Stomach (tissue), 8 donors: ENCODE measurements at regions not wholly inside any gene's neighbourhood (a gene's known extent, or its start where the extent isn't known, plus 50 kb on each side); places are given as distances from the start of the nearest gene placed in this dataset.
"Not testable (repeated sequence)": the region's sequence is repeated elsewhere in the genome, so short reads cannot be mapped to it uniquely, and the experiment has no call there.

Experiments
- DNase-seq, 2 donors: peaks; one replicate each; pipeline versions ENCODE4 v3.0.0 to v3.0.0-alpha.2; 2013 to 2019
- H3K27ac ChIP-seq, 5 donors: fragments of 200-600 bp in 4 of 5; sonication (generic) in 4 of 5; one replicate each; pipeline ENCODE4 v1.5.1; 2013 to 2019; ENCODE audit warnings: mild to moderate bottlenecking in 1 of 5, moderate library complexity in 1 of 5
- H3K27me3 ChIP-seq, 3 donors: fragments of 200-600 bp; sonication (generic); one replicate each; pipeline ENCODE4 v1.5.1; 2017 to 2019; ENCODE audit warnings: mixed run types in 1 of 3
- H3K36me3 ChIP-seq, 4 donors: fragments of 200-600 bp; sonication (generic); 1 replicate in 3 of 4; 2 replicates in 1 of 4; pipeline ENCODE4 v1.5.1; 2016 to 2019
- H3K4me1 ChIP-seq, 4 donors: fragments of 200-600 bp; sonication (generic); one replicate each; pipeline ENCODE4 v1.5.1; 2016 to 2019
- H3K4me3 ChIP-seq, 4 donors: fragments of 200-600 bp; sonication (generic) in 3 of 4; one replicate each; pipeline ENCODE4 v1.5.1; 2016 to 2019; ENCODE audit warnings: mild to moderate bottlenecking in 1 of 4
- H3K9me3 ChIP-seq, 4 donors: fragments of 200-600 bp; sonication (generic); one replicate each; pipeline ENCODE4 v1.5.1; 2016 to 2019
- EP300 ChIP-seq: sonication (generic); formaldehyde crosslinking; IDR thresholded peaks from one replicate; pipeline ENCODE4 v1.6.1; 2017; ENCODE audit warnings: antibody characterized with exemption
- POLR2A ChIP-seq, 4 donors: fragments of 450-650 bp; IDR thresholded peaks; one replicate each; pipeline ENCODE4 v1.6.1; 2016; ENCODE audit warnings: antibody characterized with exemption in 4 of 4, control low read depth in 2 of 4, mild to moderate bottlenecking in 1 of 4, moderate library complexity in 1 of 4
- POLR2AphosphoS5 ChIP-seq, 3 donors: sonication (generic); formaldehyde crosslinking; IDR thresholded peaks; one replicate each; pipeline ENCODE4 v1.6.1; 2016; ENCODE audit warnings: antibody characterized with exemption in 3 of 3
- WGBS, 5 donors: extraction: QIAGEN DNeasy Blood & Tissue Kit in 3 of 5; methylation state at CpG; one replicate each; pipeline versions ENCODE4 v1.1.5 to v1.1.7; 2013 to 2018; 5-methylcytosine and 5-hydroxymethylcytosine counted together
- intact Hi-C: fragments of 100-400 bp; cut with DNase I; formaldehyde crosslinking; loops from one replicate; pipeline ENCODE4 v1.15.1; 2023; ENCODE audit warnings: low total_unique reads
- TF ChIP-seq, protein P1 (sequence below), 7 experiments: fragments of 450-650 bp in 4 of 7; fragments of 200-600 bp in 3 of 7; sonication (generic) in 3 of 7; IDR thresholded peaks; one replicate each; pipeline ENCODE4 v1.5.1; 2016 to 2019; ENCODE audit warnings: antibody characterized with exemption in 7 of 7, control low read depth in 2 of 7, mild to moderate bottlenecking in 1 of 7
- donor health status: healthy with polysubstance abuse.
- donor health status: Bipolar disorder and iron deficiency.
- donor health status: healthy.

GRCh38 chr9:38243993-38244392, 148.5 kb upstream of the ALDH1B1 start:
- no peaks in the 10 kb centered on the region for H3K27me3 ChIP-seq
- no peaks in the 10 kb centered on the region for H3K4me1 ChIP-seq
- TF ChIP-seq POLR2AphosphoS5 (IDR thresholded peaks at IDR 0.05), result no peak
- TF ChIP-seq, protein P1, sequence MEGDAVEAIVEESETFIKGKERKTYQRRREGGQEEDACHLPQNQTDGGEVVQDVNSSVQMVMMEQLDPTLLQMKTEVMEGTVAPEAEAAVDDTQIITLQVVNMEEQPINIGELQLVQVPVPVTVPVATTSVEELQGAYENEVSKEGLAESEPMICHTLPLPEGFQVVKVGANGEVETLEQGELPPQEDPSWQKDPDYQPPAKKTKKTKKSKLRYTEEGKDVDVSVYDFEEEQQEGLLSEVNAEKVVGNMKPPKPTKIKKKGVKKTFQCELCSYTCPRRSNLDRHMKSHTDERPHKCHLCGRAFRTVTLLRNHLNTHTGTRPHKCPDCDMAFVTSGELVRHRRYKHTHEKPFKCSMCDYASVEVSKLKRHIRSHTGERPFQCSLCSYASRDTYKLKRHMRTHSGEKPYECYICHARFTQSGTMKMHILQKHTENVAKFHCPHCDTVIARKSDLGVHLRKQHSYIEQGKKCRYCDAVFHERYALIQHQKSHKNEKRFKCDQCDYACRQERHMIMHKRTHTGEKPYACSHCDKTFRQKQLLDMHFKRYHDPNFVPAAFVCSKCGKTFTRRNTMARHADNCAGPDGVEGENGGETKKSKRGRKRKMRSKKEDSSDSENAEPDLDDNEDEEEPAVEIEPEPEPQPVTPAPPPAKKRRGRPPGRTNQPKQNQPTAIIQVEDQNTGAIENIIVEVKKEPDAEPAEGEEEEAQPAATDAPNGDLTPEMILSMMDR (IDR thresholded peaks at IDR 0.05), result no peak
- TF ChIP-seq EP300, result no peak
- peaks cover 0 to 5% (median 0%) of the 10 kb centered on the region in 4 donors for H3K9me3 ChIP-seq
- 55 to 78% (median 63%) methylated on average over 4 of the region's 4 CpGs for WGBS, 5 donors
- no peak for DNase-seq
- H3K27ac ChIP-seq, result no peak overlapping the region
- no peak overlapping the region for H3K4me3 ChIP-seq
- H3K36me3 ChIP-seq, result no peaks in the 10 kb centered on the region
- intact Hi-C loops, result no loop called here

GRCh38 chr9:38242151-38242550, 150.4 kb upstream of the ALDH1B1 start:
- 93 to 95% (median 94%) methylated on average over 14 to 29 of the region's 30 CpGs; no CpG with 5 or more reads in 2 of the 5 donors for whole genome bisulfite sequencing, 5 donors
- H3K36me3 ChIP-seq, H3K4me1 ChIP-seq, H3K9me3 ChIP-seq, intact Hi-C loops, H3K4me3 ChIP-seq, H3K27me3 ChIP-seq, H3K27ac ChIP-seq, DNase-seq: not testable (repeated sequence)

DNA sequence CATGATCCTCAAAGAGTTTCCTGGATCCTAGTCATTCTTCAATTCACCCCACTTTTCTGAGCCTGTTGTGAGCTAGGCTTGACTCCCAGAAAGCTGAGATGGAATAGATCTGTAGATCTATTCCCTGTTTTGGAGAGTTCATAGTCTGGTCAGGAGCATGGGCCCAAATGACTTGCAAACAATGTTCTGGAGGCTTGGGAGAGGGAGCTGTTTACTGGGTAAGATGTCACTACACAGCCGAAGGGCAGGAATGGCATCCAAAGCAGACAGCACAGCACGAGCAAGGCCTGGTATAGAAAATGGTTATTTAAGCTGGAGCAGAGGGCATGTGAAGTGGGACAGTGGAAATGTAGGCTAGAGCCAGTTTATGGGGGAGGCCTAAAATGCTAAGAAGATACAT, 152.5 kb upstream of the ALDH1B1 start:
- Histone ChIP-seq H3K36me3 (no peaks in the 10 kb centered on the region), H3K9me3 (no peaks in the 10 kb centered on the region), H3K4me3 (no peak overlapping the region), H3K27me3 (no peaks in the 10 kb centered on the region), H3K4me1 (no peaks in the 10 kb centered on the region), H3K27ac (no peak overlapping the region)
- DNase-seq, result no peak
- WGBS, 5 donors, result 82 to 93% (median 86%) methylated on average over 2 of the region's 2 CpGs
- TF ChIP-seq POLR2AphosphoS5 (IDR thresholded peaks at IDR 0.05) (no peak), POLR2A (IDR thresholded peaks at IDR 0.05) (no peak), EP300 (no peak)
- TF ChIP-seq, protein P1 (IDR thresholded peaks at IDR 0.05), result no peak
- intact Hi-C loops, result no loop called here

- Histone ChIP-seq H3K27me3 (peaks cover 0 to 6% (median 0%) of the 10 kb centered on the region in 3 donors), H3K27ac (no peak overlapping the region), H3K4me3 (no peak overlapping the region), H3K9me3 (no peaks in the 10 kb centered on the region), H3K4me1 (no peaks in the 10 kb centered on the region), H3K36me3 (no peaks in the 10 kb centered on the region)
- no peak for DNase-seq
- intact Hi-C loops, result no loop called here
- TF ChIP-seq, protein P1 (IDR thresholded peaks at IDR 0.05), result no peak
- TF ChIP-seq POLR2AphosphoS5 (IDR thresholded peaks at IDR 0.05) (no peak), POLR2A (IDR thresholded peaks at IDR 0.05) (no peak), EP300 (no peak)
- WGBS, 5 donors, result 65 to 88% (median 79%) methylated on average over 5 of the region's 5 CpGs
Observed at GRCh38 chr9:38235244-38235643, 157.3 kb upstream of the ALDH1B1 start.

DNA sequence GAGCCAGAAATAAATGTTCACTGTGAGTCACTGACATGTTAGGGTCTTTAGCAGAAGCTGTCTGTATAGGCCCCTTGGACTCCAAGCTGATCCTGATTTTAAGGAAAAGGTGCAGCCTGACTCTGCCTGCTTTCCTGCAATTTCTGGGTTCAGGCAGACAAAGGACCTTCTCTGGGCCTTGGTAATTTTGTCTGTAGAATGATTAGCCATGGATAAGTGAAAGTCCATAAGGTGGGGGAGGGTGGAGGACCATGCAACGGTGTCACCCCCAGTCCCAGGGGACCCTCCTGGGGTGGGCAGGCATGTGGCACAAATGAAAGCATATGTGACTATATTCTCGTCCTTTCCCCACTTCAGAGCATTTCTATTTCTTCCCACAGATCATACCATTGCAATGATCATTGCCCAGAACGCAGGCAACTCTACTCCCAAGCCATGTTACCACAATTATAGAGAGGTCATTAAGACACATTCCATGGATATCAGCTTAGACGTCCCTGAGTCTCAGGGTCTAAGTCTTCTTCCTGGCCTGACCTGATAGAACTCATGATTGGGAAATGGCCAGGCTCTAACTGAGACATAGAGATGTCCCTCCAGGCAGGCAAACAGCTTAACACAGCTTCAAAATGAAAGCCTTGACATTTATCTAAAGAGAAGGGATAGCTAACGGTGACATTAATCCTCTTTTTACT, 157.9 kb upstream of the ALDH1B1 start:
- Histone ChIP-seq H3K9me3 (no peaks in the 10 kb centered on the region), H3K36me3 (no peaks in the 10 kb centered on the region), H3K4me1 (no peaks in the 10 kb centered on the region), H3K4me3 (no peak overlapping the region), H3K27ac (no peak overlapping the region), H3K27me3 (peaks cover 0 to 6% (median 0%) of the 10 kb centered on the region in 3 donors)
- DNase-seq, result no peak
- 70 to 74% (median 72%) methylated on average over 5 of the region's 5 CpGs for WGBS, 5 donors
- intact Hi-C loops, result no loop called here
- TF ChIP-seq EP300 (no peak), POLR2A (IDR thresholded peaks at IDR 0.05) (no peak), POLR2AphosphoS5 (IDR thresholded peaks at IDR 0.05) (no peak)
- TF ChIP-seq, protein P1 (IDR thresholded peaks at IDR 0.05), result no peak
